ENCODE measurements at regions not wholly inside any gene's neighbourhood (a gene's known extent, or its start where the extent isn't known, plus 50 kb on each side); places are given as distances from the start of the nearest gene placed in this dataset.

DNA sequence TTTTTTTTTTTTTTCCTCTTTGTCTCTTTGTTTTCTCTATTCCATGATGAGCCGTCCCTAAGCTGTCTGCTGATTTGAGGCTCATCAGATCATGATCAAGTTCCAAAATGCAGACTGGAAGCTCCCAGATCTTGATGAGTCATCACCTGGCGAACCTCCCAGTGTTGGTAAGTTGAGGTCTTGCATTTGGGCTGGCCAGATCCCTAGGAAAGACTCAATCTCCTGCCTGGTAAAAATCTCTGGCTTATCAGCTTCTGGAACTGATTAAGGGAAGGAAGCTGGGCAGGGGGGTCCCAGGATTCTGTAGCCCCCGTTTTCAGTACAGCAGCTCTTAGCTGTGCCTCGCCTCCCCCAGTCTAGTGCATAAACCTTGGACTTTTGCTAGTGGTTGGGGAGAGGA, 69.0 kb downstream of the TSPAN17 start:
- H3K9ac ChIP-seq (ENCODE audit: insufficient read depth, low read depth, low read length), result no peak overlapping the region
- H4K20me1 ChIP-seq (ENCODE audit: insufficient read depth, low read length), result no peaks in the 10 kb centered on the region
- WGBS (ENCODE audit: low lambda C conversion rate), result 0% methylated on average over 2 of the region's 4 CpGs
- intact Hi-C loops (cut with micrococcal nuclease; ENCODE audit: unreplicated experiment), result no loop called here
- no peaks in the 10 kb centered on the region for H3K9me3 ChIP-seq (ENCODE audit: low read length)
- no TSS peak for BruUV-seq (replicated peaks)
- no peak overlapping the region for H3K4me2 ChIP-seq (ENCODE audit: low read depth, low read length)
- ATAC-seq (no peak), FAIRE-seq (no peak), DNase-seq (ENCODE audit: low spot score) (no peak)
- H3K4me3 ChIP-seq (replicated peaks in 1 of 3; ENCODE audit: insufficient read depth in 1 of 3, low read depth in 2 of 3, low read length in 3 of 3), result no peak overlapping the region
- ChIA-PET CTCF (ENCODE audit: low intra/inter-chr PET ratio, low total read pairs) (no interaction called here), POLR2A (no interaction called here)
- H3K27ac ChIP-seq (ENCODE audit: extremely low read length, insufficient read depth, low read length), result no peak overlapping the region
- H3K27me3 ChIP-seq (ENCODE audit: control insufficient read depth in 1 of 2, insufficient read depth in 2 of 2, low read length in 2 of 2), result peaks cover 5 to 62% of the 10 kb centered on the region in 2 experiments
- H3K36me3 ChIP-seq (replicated peaks in 1 of 2; ENCODE audit: control insufficient read depth in 1 of 2, insufficient read depth in 2 of 2, low read length in 2 of 2), result no peaks in the 10 kb centered on the region
- no peaks in the 10 kb centered on the region for H3K79me2 ChIP-seq (ENCODE audit: insufficient read depth, low read length)
- TF ChIP-seq ZNF333 (CRISPR knock-in tag; IDR thresholded peaks at IDR 0.05; ENCODE audit: borderline replicate concordance), result no peak
- no peak for TF ChIP-seq MIER3 (CRISPR knock-in tag; IDR thresholded peaks at IDR 0.05; ENCODE audit: borderline replicate concordance)
- TF ChIP-seq ZNF567 (CRISPR knock-in tag; IDR thresholded peaks at IDR 0.05; ENCODE audit: borderline replicate concordance), result no peak
- no peak for TF ChIP-seq NPAS2 (CRISPR knock-in tag; IDR thresholded peaks at IDR 0.05; ENCODE audit: borderline replicate concordance)
- TF ChIP-seq ZNF124 (CRISPR knock-in tag; IDR thresholded peaks at IDR 0.05), result no peak
- TF ChIP-seq MAFF (IDR thresholded peaks at IDR 0.05; ENCODE audit: low read depth, low read length), result 0 out of 2 replicates have a peak, but pooled peaks have one; percentile 20
- peak; percentile 22 to 45; a peak in 2 of 4 replicates for TF ChIP-seq MAFK (conservative IDR thresholded peaks at IDR 0.05 in 1 of 2, IDR thresholded peaks at IDR 0.05 in 1 of 2; ENCODE audit: low read length in 2 of 2)
- no peak for TF ChIP-seq NCOA2 (CRISPR knock-in tag; IDR thresholded peaks at IDR 0.05)
- no peak overlapping the region for H2AFZ ChIP-seq (ENCODE audit: low read length)
- in situ Hi-C loops (cut with HindIII; ENCODE audit: extremely low pct_ligation_motif_present, low pct_unique_long_range_greater_than_20kb), result no loop called here
- no peaks in the 10 kb centered on the region for H3K4me1 ChIP-seq (ENCODE audit: insufficient read depth, low read length)

- Histone ChIP-seq H3K27ac (ENCODE audit: extremely low read length, insufficient read depth, low read length) (no peak overlapping the region), H3K9ac (ENCODE audit: insufficient read depth, low read depth, low read length) (no peak overlapping the region), H3K4me3 (replicated peaks in 1 of 3; ENCODE audit: insufficient read depth in 1 of 3, low read depth in 2 of 3, low read length in 3 of 3) (no peak overlapping the region), H3K27me3 (ENCODE audit: control insufficient read depth in 1 of 2, insufficient read depth in 2 of 2, low read length in 2 of 2) (peaks cover 9 to 66% of the 10 kb centered on the region in 2 experiments), H3K36me3 (replicated peaks in 1 of 2; ENCODE audit: control insufficient read depth in 1 of 2, insufficient read depth in 2 of 2, low read length in 2 of 2) (no peaks in the 10 kb centered on the region), H2AFZ (ENCODE audit: low read length) (no peak overlapping the region), H4K20me1 (ENCODE audit: insufficient read depth, low read length) (no peaks in the 10 kb centered on the region), H3K79me2 (ENCODE audit: insufficient read depth, low read length) (no peaks in the 10 kb centered on the region), H3K4me1 (ENCODE audit: insufficient read depth, low read length) (no peaks in the 10 kb centered on the region), H3K4me2 (ENCODE audit: low read depth, low read length) (no peak overlapping the region), H3K9me3 (ENCODE audit: low read length) (no peaks in the 10 kb centered on the region)
- BruUV-seq (replicated peaks), result no TSS peak
- intact Hi-C loops (cut with micrococcal nuclease; ENCODE audit: unreplicated experiment), result no loop called here
- CTCF ChIA-PET (ENCODE audit: low intra/inter-chr PET ratio, low total read pairs), result no interaction called here
- DNase-seq (ENCODE audit: low spot score) (no peak), ATAC-seq (no peak), FAIRE-seq (no peak)
- in situ Hi-C loops (cut with HindIII; ENCODE audit: extremely low pct_ligation_motif_present, low pct_unique_long_range_greater_than_20kb), result no loop called here
- TF ChIP-seq USF2 (IDR thresholded peaks at IDR 0.05; ENCODE audit: low read depth, low read length) (no peak), USF2 (CRISPR knock-in tag; IDR thresholded peaks at IDR 0.05; ENCODE audit: borderline replicate concordance) (no peak)
- TF ChIP-seq, protein P1, sequence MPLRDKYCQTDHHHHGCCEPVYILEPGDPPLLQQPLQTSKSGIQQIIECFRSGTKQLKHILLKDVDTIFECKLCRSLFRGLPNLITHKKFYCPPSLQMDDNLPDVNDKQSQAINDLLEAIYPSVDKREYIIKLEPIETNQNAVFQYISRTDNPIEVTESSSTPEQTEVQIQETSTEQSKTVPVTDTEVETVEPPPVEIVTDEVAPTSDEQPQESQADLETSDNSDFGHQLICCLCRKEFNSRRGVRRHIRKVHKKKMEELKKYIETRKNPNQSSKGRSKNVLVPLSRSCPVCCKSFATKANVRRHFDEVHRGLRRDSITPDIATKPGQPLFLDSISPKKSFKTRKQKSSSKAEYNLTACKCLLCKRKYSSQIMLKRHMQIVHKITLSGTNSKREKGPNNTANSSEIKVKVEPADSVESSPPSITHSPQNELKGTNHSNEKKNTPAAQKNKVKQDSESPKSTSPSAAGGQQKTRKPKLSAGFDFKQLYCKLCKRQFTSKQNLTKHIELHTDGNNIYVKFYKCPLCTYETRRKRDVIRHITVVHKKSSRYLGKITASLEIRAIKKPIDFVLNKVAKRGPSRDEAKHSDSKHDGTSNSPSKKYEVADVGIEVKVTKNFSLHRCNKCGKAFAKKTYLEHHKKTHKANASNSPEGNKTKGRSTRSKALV (CRISPR knock-in tag; IDR thresholded peaks at IDR 0.05), result no peak
- POLR2A ChIA-PET, result no interaction called here
- 20% methylated on average over 14 of the region's 14 CpGs for WGBS (ENCODE audit: low lambda C conversion rate)
These were observed 71.9 kb downstream of the TSPAN17 start for GRCh38 chr5:176719113-176719739.

All from HepG2 (cell line).